Spleen (tissue), 11 donors: ENCODE measurements at regions not wholly inside any gene's neighbourhood (a gene's known extent, or its start where the extent isn't known, plus 50 kb on each side); places are given as distances from the start of the nearest gene placed in this dataset.
A peak's percentile ranks its signal among the peaks of the same experiment; 100 is the strongest.

Experiments
- DNase-seq: peaks from one replicate; pipeline ENCODE4 v3.0.0-alpha.2; 2020
- H3K27ac ChIP-seq, 8 donors: fragments of 200-600 bp; sonication (generic) in 7 of 8; 1 replicate in 4 of 8; 2 replicates in 4 of 8; pipeline versions ENCODE4 v1.5.0 to v1.8.0; 2016 to 2021; ENCODE audit warnings: inconsistent platforms in 4 of 8, mild to moderate bottlenecking in 4 of 8, moderate library complexity in 1 of 8
- H3K27me3 ChIP-seq, 7 donors: fragments of 200-600 bp; sonication (generic) in 6 of 7; replicated peaks in 1 of 7; 1 replicate in 4 of 7; 2 replicates in 3 of 7; pipeline versions ENCODE4 v1.5.0 to v1.8.0; 2016 to 2021; ENCODE audit warnings: inconsistent platforms in 3 of 7, mild to moderate bottlenecking in 1 of 7
- H3K36me3 ChIP-seq, 6 donors: fragments of 200-600 bp; sonication (generic) in 5 of 6; 1 replicate in 4 of 6; 2 replicates in 2 of 6; pipeline versions ENCODE4 v1.5.0 to v1.8.0; 2016 to 2021; ENCODE audit warnings: inconsistent platforms in 2 of 6
- H3K4me1 ChIP-seq, 6 donors: fragments of 200-600 bp; sonication (generic) in 5 of 6; 1 replicate in 3 of 6; 2 replicates in 3 of 6; pipeline versions ENCODE4 v1.5.0 to v1.8.0; 2016 to 2021; ENCODE audit warnings: inconsistent platforms in 3 of 6
- H3K4me3 ChIP-seq, 8 donors: fragments of 200-600 bp; sonication (generic) in 7 of 8; 1 replicate in 4 of 8; 2 replicates in 4 of 8; pipeline versions ENCODE4 v1.5.0 to v1.8.0; 2016 to 2021; ENCODE audit warnings: inconsistent platforms in 4 of 8, mild to moderate bottlenecking in 4 of 8, moderate library complexity in 2 of 8
- H3K9me3 ChIP-seq, 8 donors: fragments of 200-600 bp; sonication (generic) in 7 of 8; 1 replicate in 4 of 8; 2 replicates in 4 of 8; pipeline versions ENCODE4 v1.5.0 to v1.8.0; 2016 to 2021; ENCODE audit warnings: inconsistent platforms in 4 of 8
- CTCF ChIP-seq, 11 experiments: fragments of 200-600 bp in 7 of 11; fragments of 450-650 bp in 4 of 11; sonication (generic) in 4 of 11; IDR thresholded peaks in 8 of 11; conservative IDR thresholded peaks in 3 of 11; 1 replicate in 7 of 11; 2 replicates in 4 of 11; pipeline versions ENCODE4 v1.4.0 to v1.8.0; 2016 to 2021; ENCODE audit warnings: antibody characterized with exemption in 11 of 11, inconsistent platforms in 4 of 11, mild to moderate bottlenecking in 1 of 11
- POLR2A ChIP-seq, 3 donors: fragments of 450-650 bp; IDR thresholded peaks; one replicate each; pipeline ENCODE4 v1.5.1; 2017; ENCODE audit warnings: antibody characterized with exemption in 3 of 3, mild to moderate bottlenecking in 1 of 3
- POLR2AphosphoS5 ChIP-seq, 3 donors: sonication (generic); formaldehyde crosslinking; IDR thresholded peaks; one replicate each; pipeline ENCODE4 v1.5.1; 2017; ENCODE audit warnings: antibody characterized with exemption in 3 of 3
- WGBS, 5 donors: extraction: QIAGEN DNeasy Blood & Tissue Kit in 3 of 5; methylation state at CpG; one replicate each; pipeline versions ENCODE4 v1.1.5 to v1.1.7; 2013 to 2018; 5-methylcytosine and 5-hydroxymethylcytosine counted together
- intact Hi-C: fragments of 100-400 bp; cut with DNase I; formaldehyde crosslinking; loops from one replicate; pipeline ENCODE4 v1.15.0; 2023; ENCODE audit warnings: low total_unique reads
- donor health status: healthy with polysubstance abuse.
- donor health status: DM: no; HTN: no; CAD: no; lungs with moderate emphysema.
- donor health status: DM: no; HTN: no; CAD: no.
- donor health status: Bipolar disorder and iron deficiency.
- donor health status: healthy.
- donor health status: DM: no; HTN: no; CAD: no.
- donor health status: DM: yes; HTN: yes; CAD: no.

GRCh38 chr12:25054076-25054782 lies 105.3 kb upstream of the BCAT1 start:
- TF ChIP-seq POLR2AphosphoS5 (IDR thresholded peaks at IDR 0.05) (no peak), CTCF (IDR thresholded peaks at IDR 0.05 in 8 of 11, conservative IDR thresholded peaks at IDR 0.05 in 3 of 11) (no peak), POLR2A (IDR thresholded peaks at IDR 0.05) (no peak)
- DNase-seq: no peak
- H3K27ac ChIP-seq: peak overlapping the region; percentile 43 to 96 (median 92)
- 2 to 14% (median 6%) methylated on average over 4 of the region's 4 CpGs for WGBS, 5 donors
- H3K4me3 ChIP-seq: peak overlapping the region; percentile 33 to 72 (median 52)
- H3K9me3 ChIP-seq: no peaks in the 10 kb centered on the region
- intact Hi-C loops: no loop called here
- no peaks in the 10 kb centered on the region for H3K36me3 ChIP-seq
- H3K4me1 ChIP-seq: peaks cover 6 to 78% (median 42%) of the 10 kb centered on the region in 6 donors
- no peaks in the 10 kb centered on the region for H3K27me3 ChIP-seq

GRCh38 chr12:25052914-25053211 lies 104.0 kb upstream of the BCAT1 start:
- Histone ChIP-seq H3K27ac (peak overlapping the region; percentile 43 to 96 (median 92)), H3K9me3 (peaks cover 0 to under 1% (median 0%) of the 10 kb centered on the region in 8 donors), H3K4me3 (peak overlapping the region; percentile 33 to 72 (median 52)), H3K27me3 (no peaks in the 10 kb centered on the region), H3K36me3 (no peaks in the 10 kb centered on the region), H3K4me1 (peaks cover 6 to 65% (median 34%) of the 10 kb centered on the region in 6 donors)
- intact Hi-C loops: no loop called here
- no peak for TF ChIP-seq POLR2AphosphoS5 (IDR thresholded peaks at IDR 0.05)
- no peak for TF ChIP-seq POLR2A (IDR thresholded peaks at IDR 0.05)
- no peak for TF ChIP-seq CTCF (IDR thresholded peaks at IDR 0.05 in 8 of 11, conservative IDR thresholded peaks at IDR 0.05 in 3 of 11)
- 4 to 29% (median 21%) methylated on average over 1 of the region's 1 CpG for WGBS, 5 donors
- DNase-seq: no peak

DNA sequence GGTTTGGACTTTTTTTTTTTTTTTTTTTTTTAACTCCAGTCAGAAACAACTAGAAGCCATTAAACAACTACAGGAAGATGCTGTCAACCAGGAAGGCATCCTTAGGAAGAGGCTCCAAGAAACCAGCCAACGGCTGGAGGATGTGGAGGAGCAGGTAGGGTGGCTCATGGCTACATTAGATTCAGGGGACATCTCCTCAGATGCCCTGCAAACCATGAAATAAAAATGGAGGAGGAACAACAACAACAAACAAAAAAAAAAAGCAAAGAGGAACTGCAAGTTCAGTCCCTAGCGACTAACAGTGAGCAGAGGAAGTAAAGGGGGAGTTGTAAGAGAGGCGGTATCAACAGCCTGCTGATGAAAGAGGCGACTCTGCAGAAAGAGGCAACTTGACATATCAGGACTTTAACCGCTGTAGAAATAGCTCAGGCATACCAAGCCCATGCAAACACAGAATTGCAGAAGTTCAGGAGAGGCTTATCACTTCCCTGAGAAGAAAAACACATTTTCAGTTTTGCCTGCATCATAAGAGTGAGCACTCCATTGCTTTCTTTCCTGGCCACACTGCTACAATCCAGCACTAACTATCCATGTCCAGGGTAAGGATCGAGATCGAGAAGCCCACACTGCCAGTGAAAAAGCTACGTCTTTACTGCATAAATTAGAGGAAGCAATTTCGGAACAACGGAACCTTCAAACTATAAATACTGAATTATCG lies 103.5 kb upstream of the BCAT1 start:
- peak overlapping the region; percentile 43 to 96 (median 92) for H3K27ac ChIP-seq
- peaks cover 0 to 6% (median 2%) of the 10 kb centered on the region in 8 donors for H3K9me3 ChIP-seq
- no peaks in the 10 kb centered on the region for H3K36me3 ChIP-seq
- intact Hi-C loops: no loop called here
- no peaks in the 10 kb centered on the region for H3K27me3 ChIP-seq
- peaks cover 6 to 60% (median 29%) of the 10 kb centered on the region in 6 donors for H3K4me1 ChIP-seq
- TF ChIP-seq CTCF (IDR thresholded peaks at IDR 0.05 in 8 of 11, conservative IDR thresholded peaks at IDR 0.05 in 3 of 11): peak in 2 of 11 experiments; percentile 4 to 24
- peak in 1 of 3 donors; percentile 92 for TF ChIP-seq POLR2AphosphoS5 (IDR thresholded peaks at IDR 0.05)
- TF ChIP-seq POLR2A (IDR thresholded peaks at IDR 0.05): peak in 2 of 3 donors; percentile 19 to 83
- H3K4me3 ChIP-seq: peak overlapping the region; percentile 33 to 72 (median 52)
- peak; percentile 78 for DNase-seq
- 8 to 25% (median 16%) methylated on average over 11 of the region's 11 CpGs for WGBS, 5 donors

- DNase-seq: peak; percentile 86
- no peaks in the 10 kb centered on the region for H3K36me3 ChIP-seq
- H3K9me3 ChIP-seq: peaks cover 0 to 12% (median 8%) of the 10 kb centered on the region in 8 donors
- H3K27me3 ChIP-seq: no peaks in the 10 kb centered on the region
- peak overlapping the region; percentile 43 to 96 (median 92) for H3K27ac ChIP-seq
- H3K4me3 ChIP-seq: peak overlapping the region in 7 of 8 donors; percentile 50 to 72 (median 52)
- 15 to 27% (median 19%) methylated on average over 5 of the region's 5 CpGs for WGBS, 5 donors
- intact Hi-C loops: no loop called here
- H3K4me1 ChIP-seq: peaks cover 6 to 53% (median 24%) of the 10 kb centered on the region in 6 donors
- TF ChIP-seq POLR2AphosphoS5 (IDR thresholded peaks at IDR 0.05): peak in 1 of 3 donors; percentile 46
- TF ChIP-seq CTCF (IDR thresholded peaks at IDR 0.05 in 8 of 11, conservative IDR thresholded peaks at IDR 0.05 in 3 of 11): no peak
- peak in 1 of 3 donors; percentile 18 for TF ChIP-seq POLR2A (IDR thresholded peaks at IDR 0.05)
Measured at GRCh38 chr12:25051656-25052195, 102.8 kb upstream of the BCAT1 start.
